ENCODE measurements at regions not wholly inside any gene's neighbourhood (a gene's known extent, or its start where the extent isn't known, plus 50 kb on each side); places are given as distances from the start of the nearest gene placed in this dataset.
"Not testable (repeated sequence)": the region's sequence is repeated elsewhere in the genome, so short reads cannot be mapped to it uniquely, and the experiment has no call there.

DNA sequence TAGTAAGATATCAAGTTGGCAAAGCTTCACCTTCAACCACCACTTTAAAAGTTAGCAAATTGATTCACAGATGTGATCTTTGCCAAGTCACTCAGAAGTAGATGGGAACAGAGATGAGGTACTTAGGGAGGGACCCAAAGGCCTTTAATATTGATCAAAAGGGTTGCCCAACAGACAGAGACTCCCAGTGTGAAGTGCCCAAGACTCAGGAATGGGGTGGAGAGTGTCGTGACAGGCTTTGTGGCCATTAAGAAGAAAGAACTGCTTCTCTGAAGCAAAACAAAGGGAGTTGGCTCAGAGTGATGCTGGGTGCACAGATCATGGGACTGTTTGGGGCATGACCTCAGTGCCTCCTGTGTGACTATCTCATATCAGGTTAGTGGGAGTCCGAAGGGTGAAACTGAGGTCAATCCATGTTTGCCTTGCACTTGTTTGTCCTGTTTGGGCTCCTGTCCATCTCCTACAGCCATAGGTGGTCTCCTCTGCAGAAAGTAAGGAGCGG, 132.3 kb downstream of the APIP start:
- intact Hi-C loops (cut with DNase I): no loop called here
- TF ChIP-seq POLR2A (IDR thresholded peaks at IDR 0.05) (no peak), POLR2AphosphoS5 (IDR thresholded peaks at IDR 0.05) (no peak)
- TF ChIP-seq, protein P1, sequence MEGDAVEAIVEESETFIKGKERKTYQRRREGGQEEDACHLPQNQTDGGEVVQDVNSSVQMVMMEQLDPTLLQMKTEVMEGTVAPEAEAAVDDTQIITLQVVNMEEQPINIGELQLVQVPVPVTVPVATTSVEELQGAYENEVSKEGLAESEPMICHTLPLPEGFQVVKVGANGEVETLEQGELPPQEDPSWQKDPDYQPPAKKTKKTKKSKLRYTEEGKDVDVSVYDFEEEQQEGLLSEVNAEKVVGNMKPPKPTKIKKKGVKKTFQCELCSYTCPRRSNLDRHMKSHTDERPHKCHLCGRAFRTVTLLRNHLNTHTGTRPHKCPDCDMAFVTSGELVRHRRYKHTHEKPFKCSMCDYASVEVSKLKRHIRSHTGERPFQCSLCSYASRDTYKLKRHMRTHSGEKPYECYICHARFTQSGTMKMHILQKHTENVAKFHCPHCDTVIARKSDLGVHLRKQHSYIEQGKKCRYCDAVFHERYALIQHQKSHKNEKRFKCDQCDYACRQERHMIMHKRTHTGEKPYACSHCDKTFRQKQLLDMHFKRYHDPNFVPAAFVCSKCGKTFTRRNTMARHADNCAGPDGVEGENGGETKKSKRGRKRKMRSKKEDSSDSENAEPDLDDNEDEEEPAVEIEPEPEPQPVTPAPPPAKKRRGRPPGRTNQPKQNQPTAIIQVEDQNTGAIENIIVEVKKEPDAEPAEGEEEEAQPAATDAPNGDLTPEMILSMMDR (IDR thresholded peaks at IDR 0.05): no peak
- WGBS: 86% methylated on average over 3 of the region's 3 CpGs
- H3K4me1 ChIP-seq (replicated peaks): no peaks in the 10 kb centered on the region
- H3K27ac ChIP-seq: no peak overlapping the region
- no peaks in the 10 kb centered on the region for H3K36me3 ChIP-seq
- H3K4me3 ChIP-seq: no peak overlapping the region
- no peaks in the 10 kb centered on the region for H3K9me3 ChIP-seq
- no peak for DNase-seq (ENCODE audit: low spot score)
- no peaks in the 10 kb centered on the region for H3K27me3 ChIP-seq (replicated peaks; ENCODE audit: insufficient read depth)

DNA sequence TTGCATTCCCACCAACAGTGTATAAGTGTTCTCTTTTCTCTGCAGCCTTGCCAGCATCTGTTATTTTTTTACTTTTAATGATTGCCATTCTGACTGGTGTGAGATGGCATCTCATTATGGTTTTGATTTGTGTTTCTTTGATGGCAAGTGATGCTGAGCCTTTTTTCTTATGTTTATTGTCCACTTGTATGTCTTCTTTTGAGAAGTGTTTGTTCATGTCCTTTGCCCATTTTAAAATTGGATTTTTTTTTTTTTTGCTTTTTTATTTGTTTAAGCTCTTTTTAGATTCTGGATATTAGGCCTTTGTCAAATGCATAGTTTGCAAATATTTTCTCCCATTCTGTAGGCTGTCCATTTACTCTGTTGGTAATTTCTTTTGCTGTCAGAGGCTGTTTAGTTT, 134.4 kb downstream of the APIP start:
- not testable (repeated sequence) for H3K4me1 ChIP-seq (replicated peaks)

DNA sequence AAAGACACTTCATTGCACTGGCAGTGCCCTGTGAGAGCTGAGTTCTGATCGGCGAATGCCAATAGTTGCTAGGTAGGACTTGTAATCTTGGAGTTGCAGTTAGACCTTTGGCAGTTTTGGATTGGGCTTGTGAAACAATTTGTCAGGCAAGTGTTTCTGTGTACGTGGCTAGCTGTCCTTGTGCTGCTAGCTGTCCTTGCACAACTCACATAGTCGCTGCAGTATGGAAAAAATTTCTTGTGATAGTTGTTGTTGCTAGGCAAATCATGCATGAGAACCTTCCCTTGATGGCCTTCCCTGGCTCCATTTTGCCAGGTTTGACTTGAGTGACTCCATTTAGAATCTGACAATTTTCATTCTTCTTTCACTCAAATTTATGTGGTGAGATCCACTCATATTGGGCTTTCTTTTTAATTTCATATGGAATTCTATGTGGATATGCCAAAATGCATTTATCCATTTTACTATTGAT, 140.7 kb downstream of the APIP start:
- Histone ChIP-seq H3K4me1 (replicated peaks) (no peaks in the 10 kb centered on the region), H3K36me3 (no peaks in the 10 kb centered on the region), H3K4me3 (no peak overlapping the region), H3K27me3 (replicated peaks; ENCODE audit: insufficient read depth) (no peaks in the 10 kb centered on the region), H3K9me3 (no peaks in the 10 kb centered on the region), H3K27ac (no peak overlapping the region)
- no peak for DNase-seq (ENCODE audit: low spot score)
- intact Hi-C loops (cut with DNase I): no loop called here
- TF ChIP-seq, protein P1 (IDR thresholded peaks at IDR 0.05): no peak
- TF ChIP-seq POLR2AphosphoS5 (IDR thresholded peaks at IDR 0.05): no peak
- TF ChIP-seq POLR2A (IDR thresholded peaks at IDR 0.05): no peak
- 91% methylated on average over 4 of the region's 4 CpGs for WGBS

More for the DNA sequence above, 134.4 kb downstream of the APIP start:
- DNase-seq (ENCODE audit: low spot score); H3K27me3 ChIP-seq (replicated peaks; ENCODE audit: insufficient read depth); H3K9me3 ChIP-seq; H3K27ac ChIP-seq; H3K36me3 ChIP-seq; H3K4me3 ChIP-seq; intact Hi-C loops (cut with DNase I): not testable (repeated sequence)

DNA sequence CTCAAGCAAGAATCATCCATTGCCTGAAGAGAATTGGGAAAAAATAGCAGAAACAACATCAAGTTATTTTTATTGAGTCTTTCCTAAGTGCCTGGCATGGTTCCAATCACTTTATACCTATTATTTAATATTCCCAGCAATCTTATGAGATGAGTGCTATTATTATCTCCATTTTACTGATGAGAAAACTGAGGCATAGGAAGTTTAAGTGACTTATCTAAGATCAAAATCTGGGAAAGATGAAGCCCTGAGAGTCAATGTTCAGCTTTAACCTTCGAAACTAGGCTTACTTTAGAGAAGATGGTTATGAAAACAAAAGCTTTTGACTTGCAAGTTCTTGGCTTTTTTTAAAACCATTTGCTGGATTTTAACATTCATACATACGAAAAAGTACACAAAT, 141.6 kb downstream of the APIP start:
- no peak overlapping the region for H3K4me3 ChIP-seq
- intact Hi-C loops (cut with DNase I): no loop called here
- no peak for DNase-seq (ENCODE audit: low spot score)
- TF ChIP-seq POLR2A (IDR thresholded peaks at IDR 0.05) (no peak), POLR2AphosphoS5 (IDR thresholded peaks at IDR 0.05) (no peak)
- TF ChIP-seq, protein P1 (IDR thresholded peaks at IDR 0.05): no peak
- 83% methylated on average over 2 of the region's 2 CpGs for WGBS
- no peaks in the 10 kb centered on the region for H3K27me3 ChIP-seq (replicated peaks; ENCODE audit: insufficient read depth)
- no peaks in the 10 kb centered on the region for H3K9me3 ChIP-seq
- no peaks in the 10 kb centered on the region for H3K4me1 ChIP-seq (replicated peaks)
- H3K27ac ChIP-seq: no peak overlapping the region
- no peaks in the 10 kb centered on the region for H3K36me3 ChIP-seq

DNA sequence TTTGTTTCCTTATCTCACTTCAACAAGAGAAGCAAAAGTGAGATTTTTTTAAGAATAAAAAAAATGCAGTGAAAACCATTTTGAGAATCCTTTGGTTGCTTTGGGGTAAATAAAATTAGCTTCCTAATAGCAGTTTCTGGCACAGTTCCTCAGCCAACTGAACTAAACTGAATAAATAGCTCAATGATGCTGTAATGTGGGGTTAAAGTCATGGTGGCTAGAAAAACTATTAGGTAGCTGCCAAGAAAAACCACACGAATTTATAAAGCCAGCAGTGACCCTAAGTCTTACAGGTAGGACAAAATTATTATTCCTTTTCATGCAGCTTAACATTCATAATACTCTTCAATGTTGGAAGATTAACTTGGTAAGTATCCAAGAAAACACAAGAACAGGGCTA, 142.4 kb downstream of the APIP start:
- H3K4me3 ChIP-seq: no peak overlapping the region
- no peak for DNase-seq (ENCODE audit: low spot score)
- H3K36me3 ChIP-seq: no peaks in the 10 kb centered on the region
- 18% methylated on average over 1 of the region's 1 CpG for WGBS
- H3K27me3 ChIP-seq (replicated peaks; ENCODE audit: insufficient read depth): no peaks in the 10 kb centered on the region
- H3K9me3 ChIP-seq: no peaks in the 10 kb centered on the region
- intact Hi-C loops (cut with DNase I): no loop called here
- H3K4me1 ChIP-seq (replicated peaks): no peaks in the 10 kb centered on the region
- no peak for TF ChIP-seq POLR2AphosphoS5 (IDR thresholded peaks at IDR 0.05)
- TF ChIP-seq, protein P1 (IDR thresholded peaks at IDR 0.05): no peak
- H3K27ac ChIP-seq: no peak overlapping the region

Data from prostate gland (tissue), 2 donors.